ENCODE measurements at regions not wholly inside any gene's neighbourhood (a gene's known extent, or its start where the extent isn't known, plus 50 kb on each side); places are given as distances from the start of the nearest gene placed in this dataset.

DNA sequence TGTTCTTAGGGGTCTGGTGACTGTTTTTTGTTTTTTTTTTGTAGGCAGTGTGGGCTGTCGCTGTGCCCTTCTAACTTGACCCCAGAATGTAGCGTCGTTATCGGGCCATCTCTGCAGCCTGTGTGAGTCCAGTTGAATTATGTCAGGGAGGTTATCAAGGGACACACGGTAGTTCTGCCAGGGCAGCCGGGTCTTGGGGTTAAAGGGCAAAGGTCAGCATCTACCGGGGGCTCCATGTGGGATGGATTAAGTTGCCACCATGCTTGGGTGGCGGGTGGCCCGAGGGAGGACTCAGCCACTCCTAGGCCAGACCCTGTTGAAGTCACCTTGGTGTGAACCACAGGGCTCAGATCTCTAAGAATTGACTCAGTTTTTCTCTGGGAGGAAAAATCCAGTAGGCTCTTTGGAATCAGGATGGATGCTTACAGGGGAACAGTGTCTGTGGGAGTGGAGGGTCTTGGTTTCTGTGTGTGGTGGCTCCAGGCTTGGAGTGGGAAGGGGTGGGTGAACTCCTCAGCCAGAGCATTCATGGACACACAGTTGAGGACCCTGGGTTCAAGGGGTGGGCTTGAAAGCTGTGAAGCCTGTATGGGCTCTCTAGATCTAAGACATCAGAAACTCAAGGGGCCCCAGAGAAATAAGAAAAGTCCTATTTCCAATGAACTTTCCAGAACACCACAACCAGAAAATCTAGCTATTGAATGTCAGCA lies 191.7 kb downstream of the IRF8 start:
- no peak for DNase-seq (ENCODE audit: low spot score)

DNA sequence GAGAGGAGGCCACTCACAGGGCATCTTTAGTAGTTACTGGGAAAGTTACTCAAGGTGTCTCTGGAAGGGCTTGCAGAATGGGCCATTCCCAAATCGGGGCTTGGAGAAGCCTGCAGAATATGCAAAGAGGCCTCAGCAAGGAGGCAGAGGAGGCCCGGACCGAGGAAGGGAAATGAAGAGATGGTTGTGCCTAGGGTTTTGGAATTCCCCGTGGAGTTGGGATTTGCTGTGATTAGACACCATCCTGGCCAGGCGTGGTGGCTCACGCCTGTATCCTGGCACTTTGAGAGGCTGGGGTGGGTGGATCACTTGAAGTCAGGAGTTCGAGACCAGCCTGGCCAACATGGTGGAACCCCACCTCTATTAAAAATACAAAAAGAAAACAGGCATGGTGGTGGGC lies 193.0 kb downstream of the IRF8 start:
- no peak for DNase-seq (ENCODE audit: low spot score)

DNA sequence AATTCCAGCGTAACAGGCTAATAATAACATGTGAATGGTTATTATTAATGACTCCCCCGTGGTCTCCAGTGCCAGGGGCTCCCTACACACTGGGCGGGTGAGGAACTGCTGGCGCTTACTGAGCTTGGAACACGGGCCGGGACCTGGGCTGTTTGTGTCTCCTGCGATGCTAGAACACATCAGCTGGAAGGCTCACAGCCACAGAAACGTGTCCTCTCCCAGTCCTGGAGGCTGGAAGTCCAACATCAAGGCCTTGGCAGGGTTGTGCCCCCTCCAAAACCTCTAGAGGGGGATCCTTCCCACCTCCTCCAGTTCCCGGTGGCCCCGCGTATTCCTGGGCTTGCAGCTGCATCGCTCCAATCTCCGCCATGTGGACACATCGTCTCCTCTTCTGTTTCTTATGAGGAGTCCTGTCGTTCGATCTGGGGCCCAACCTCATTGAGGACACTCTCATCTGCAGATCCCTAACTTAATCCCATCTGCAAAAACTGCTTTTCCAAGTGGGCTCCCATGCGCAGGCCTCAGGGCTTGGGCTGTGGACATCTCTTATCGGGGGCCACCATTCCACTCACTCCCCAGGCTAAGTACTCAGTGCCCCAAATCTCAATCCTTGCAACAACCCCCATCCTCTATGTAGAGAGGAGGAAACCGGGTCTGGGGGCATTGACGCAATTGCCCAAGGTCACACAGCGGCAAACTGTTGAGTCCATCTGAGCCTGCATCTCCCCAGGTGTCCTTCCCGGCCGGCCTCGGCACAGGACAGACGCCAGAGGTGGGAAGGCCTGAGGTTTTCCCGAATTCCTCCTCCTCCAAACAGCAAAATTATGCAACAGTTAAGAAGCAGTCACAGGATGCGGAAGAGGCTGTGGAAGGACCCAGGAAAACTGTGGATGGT lies 193.9 kb downstream of the IRF8 start:
- DNase-seq (ENCODE audit: low spot score): no peak

DNA sequence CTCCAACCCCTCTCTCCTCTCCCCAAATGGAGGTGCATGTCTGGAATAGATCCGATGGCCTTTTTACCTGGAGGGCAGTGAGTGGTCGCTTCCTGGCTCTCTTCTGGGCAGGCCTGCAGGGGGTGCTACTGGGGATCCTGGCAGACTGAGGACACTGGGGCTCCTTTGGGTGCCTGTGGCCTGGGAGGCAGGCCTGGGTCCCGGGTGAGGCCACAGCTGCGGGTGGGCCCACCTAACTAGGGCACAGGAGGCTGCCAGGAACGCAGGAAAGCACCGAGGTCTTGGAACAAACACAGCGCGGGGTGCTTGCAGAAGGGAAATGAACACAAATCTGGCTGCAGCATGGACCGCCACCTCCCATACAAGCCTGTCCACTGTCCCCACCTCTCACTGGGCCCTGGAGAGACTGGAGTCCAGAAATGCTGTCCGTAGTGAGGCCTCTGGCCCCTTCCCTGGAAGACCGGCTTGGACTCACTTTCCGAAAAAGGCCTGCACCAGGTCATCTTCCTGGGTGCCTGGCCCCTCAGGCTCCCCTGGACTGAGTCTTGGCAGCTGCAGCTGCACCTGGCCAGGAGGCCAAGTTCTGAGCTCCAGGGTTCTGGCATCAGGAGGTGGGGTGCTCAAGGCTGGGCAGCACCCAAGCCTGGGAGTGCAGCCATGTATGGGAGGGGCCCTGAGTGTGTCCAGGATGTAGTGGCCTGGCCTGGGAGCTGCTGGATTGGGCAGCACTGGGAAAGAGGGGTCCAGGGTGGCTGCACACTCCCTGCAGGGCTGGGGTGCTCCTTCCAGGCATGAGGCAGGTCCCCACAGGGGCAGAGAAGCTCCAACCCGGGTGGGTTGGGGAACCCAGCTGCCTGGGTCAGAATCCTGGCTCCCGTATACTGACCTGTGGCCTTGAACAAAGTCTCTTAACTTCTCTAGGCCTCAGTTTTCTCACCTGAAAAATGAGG lies 195.1 kb downstream of the IRF8 start:
- DNase-seq (ENCODE audit: low spot score): no peak

DNA sequence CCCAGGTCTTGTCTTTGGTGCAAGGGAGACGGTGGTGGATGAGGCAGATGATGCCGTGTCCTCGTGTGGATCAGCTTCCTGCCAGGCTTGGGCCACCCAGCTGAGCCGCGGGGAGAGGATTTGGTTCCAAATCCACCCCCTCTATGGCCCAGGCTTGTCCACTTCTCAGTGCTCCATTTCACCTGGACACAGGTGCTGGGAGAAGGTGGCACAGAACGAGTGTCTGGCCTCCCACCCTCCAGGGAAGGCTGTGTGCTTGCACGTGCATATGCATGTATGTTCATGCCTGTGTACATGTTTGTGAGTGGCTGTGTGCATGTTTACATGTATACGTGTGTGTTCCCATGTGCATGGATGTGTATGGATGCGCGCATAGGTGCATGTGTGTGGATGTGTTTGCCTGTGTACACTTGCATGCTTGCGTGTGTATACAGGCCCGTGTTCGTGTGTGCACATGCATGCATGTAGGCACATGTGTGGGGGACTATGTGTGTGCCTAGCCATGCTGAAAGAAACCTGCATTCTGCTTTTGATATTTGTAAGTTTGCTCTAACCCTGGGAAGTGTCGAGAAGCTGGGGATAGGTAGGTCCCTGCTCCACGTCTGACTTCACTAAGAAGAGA lies 196.3 kb downstream of the IRF8 start:
- no peak for DNase-seq (ENCODE audit: low spot score)

DNA sequence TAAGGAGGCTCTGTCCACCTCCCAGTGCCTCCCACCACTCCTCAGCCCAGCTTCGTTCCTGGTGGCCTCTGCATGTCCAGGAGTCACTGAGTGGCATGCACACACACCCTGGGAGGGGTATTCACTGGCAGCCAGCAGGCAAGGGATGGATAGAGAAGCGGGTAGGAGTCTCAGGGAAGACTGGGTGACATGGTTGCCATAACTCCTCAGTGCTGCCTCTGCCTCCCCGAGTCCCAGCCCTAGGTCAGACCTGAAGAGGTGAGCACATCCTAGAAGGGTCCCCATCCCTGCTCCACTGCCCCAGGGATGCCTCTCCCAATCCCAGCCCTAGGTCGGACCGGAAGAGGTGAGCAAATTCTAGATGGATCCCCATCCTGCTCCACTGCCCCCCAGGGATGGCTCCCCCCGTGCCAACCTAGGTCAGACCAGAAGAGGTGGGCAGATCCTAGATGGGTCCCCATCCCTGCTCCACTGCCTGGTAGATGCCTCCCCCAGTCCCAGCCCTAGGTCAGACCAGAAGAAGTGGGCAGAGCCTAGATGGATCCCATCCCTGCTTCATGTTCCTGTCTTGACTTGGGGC lies 197.0 kb downstream of the IRF8 start:
- no peak for DNase-seq (ENCODE audit: low spot score)

DNA sequence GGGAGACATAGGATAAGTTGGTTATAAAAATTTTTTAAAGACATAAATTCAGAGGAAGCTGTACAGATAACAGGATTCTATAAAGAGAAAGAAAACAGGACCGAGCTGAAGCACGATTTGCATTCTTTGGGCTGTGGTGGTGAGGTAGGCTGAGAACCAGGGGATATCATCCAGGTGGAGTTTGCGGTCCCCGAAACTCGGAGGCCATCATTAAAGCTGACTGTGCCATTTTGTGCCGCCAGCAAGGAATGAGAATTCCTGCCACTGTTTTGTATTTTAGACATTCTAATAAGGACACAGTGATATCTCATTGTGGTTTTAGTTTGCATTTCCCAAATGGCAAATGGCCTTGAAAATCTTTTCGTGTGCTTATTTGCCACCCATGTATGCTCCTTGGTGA lies 197.9 kb downstream of the IRF8 start:
- no peak for DNase-seq (ENCODE audit: low spot score)

DNA sequence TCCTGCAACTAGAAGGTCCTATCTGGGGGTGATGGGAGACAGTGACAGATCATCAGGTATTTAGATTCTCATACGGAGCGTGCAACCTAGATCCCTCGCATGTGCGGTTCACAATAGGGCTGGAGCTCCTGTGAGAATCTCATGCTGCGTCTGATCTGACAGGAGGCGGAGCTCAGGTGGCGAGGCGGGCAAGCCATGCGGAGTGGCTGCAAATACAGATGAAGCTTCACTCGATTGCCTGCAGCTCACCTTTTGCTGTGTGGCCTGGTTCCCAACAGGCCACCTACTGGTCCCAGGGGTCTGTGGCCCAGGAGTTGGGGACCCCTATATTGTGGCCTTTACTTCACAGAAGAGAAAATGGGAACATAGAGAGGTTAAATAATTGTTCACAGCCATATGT lies 200.4 kb downstream of the IRF8 start:
- no peak for DNase-seq (ENCODE audit: low spot score)

DNA sequence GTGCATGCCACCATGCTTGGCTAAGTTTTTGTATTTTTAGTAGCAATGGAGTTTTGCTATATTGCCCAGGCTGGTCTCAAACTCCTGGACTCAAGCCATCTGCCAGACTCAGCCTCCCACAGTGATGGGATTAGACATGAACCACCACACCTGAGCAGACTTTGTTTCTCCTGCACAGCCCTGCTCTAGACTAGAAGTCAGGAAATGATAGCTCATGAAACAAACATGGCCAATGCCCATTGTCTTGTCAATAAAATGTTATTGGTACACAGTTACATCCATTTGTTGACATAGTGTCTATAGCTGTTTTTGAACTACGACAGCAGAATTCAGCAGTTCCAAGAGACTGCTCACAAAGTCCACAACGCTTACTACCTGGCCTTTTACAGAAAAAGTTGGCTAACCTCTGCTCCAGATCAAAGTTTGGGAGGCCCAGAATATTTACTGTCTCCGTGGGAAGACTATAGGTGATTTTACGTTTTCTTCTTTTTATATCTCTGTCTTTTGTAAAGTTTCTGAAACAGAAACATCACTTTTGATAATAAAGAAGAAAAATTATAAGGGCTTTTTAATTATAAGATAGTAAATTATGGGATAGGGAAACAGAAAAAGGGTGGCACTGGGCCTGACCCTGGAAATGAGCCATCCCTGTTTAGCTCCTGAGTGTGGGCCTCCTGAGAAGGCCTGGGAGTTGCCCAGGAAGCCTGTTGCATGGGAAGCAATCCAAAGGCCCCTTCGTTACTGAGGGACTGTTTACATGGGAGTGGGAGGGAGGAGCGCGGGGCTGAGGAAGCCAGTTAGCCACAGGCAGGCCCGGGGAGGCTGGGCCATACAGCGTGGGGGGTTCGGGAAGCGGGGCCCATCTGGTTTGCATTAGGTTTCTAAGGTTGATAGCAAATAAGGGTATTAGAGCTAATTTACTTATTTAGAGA lies 201.5 kb downstream of the IRF8 start:
- no peak for DNase-seq (ENCODE audit: low spot score)

DNA sequence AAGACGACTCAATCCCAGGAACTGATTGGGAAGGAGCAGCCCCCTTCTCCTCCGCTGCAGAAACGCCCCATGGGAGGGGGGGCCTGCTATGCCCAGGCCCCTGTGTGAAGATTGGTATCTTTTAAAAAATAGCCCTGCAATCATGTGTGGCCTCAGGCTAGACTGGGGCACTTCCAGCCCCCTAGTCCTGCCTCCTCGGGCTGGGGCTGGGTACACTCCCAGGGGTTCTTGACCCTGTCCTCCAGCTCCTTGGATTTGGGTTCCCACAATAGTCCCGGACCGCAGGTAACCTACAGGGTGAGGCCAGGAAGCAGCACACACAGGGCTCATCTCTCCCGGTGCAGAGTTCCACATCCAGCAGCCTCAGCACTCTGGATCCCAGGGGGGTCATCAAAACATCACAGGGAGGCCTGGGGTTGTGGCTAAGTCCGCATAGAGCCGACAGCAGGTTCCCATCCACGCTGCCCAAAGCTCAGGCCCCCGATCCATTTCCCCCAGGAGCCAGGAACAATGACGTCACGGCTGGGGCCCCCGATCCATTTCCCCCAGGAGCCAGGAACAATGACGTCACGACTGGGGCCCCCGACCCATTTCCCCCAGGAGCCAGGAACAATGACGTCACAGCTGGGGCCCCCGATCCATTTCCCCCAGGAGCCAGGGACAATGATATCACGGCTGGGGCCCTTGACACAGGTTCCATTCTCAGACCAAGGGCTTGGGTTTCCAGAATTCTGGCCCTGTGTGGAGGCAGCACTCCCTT lies 202.4 kb downstream of the IRF8 start:
- DNase-seq (ENCODE audit: low spot score): no peak

DNA sequence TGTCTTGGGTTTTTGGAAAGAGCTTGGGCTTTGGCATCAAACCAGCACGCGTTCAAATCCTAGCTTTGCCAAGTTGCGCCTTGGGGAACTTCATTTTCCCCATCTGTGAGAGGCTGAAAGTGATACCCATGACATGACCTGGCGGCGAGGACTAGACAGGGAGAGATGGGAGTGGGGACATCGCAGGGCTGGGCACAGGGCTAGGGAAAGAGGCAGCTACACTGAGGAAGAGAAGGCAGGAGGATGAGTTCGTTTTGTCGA lies 202.9 kb downstream of the IRF8 start:
- DNase-seq (ENCODE audit: low spot score): no peak

DNA sequence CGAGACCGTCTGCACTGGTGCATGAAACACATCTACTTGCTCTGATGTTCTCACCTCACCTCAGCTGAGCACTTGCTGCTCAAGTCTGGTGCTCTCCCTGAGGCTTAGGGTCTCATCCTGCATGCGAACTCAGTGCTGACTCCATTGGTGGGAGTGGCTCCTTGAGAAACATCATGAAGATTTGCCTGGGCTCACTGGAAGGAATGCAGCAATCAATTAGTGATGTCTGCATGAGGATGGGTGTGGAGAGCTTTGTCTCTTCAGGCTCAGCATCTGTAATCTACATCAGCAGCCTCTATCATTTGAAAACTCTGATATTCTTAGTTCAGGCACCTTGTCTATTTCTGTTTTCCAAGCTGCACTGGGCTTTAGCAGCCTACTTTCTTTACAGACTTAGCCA lies 204.4 kb downstream of the IRF8 start:
- no peak for DNase-seq (ENCODE audit: low spot score)

DNA sequence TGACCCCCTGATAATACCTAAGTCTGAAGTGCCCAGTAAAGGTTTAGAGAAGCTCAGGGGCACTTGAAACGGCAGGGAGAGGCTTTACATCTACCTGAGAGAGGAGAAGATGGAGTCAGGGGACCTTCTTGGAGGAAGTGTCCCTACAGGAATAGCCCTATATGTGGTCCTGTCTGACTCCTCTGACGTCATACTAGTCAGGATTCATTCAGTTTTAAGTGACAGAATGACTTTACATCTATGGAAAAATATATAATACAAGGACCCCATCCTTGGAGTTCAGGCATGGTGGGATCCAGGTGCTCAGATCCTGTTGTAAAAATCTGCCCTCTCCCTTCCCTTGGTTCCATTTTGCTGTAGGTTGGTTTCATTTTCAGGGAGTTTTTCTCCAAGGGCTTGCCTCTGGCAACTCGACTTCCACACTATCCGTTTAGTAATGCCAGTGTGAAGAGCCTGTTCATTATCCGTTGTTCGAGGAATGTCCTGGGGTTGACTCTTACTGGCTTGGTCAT lies 205.6 kb downstream of the IRF8 start:
- DNase-seq (ENCODE audit: low spot score): no peak

DNA sequence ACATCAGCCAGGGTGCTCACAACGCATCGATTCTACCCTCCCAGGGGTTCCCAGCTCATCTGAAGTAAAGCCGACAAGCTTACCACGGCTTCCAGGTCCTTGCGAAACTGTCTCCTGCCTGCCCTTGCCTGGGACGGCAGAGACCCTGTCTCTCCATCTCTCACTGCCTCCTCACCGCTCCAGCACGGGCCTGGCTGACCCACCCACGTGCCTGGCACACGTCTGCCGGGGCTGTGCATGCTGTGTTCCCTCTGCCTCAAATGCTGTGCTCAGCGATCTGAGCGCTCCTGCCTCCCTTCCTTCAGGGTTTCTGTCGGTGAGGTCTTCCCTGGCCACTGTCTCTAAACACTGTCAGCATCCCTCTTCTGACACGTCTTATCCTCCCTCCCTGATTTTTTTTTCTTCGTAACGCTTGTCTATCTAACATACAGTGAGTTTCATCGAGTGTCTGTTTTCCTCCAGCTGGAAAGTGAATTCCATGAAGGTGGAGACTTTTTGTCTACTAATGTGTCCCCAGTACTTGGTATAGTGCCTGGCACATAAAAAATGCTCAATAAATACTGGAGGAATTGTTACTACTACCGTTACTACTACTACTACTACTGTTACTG lies 208.4 kb downstream of the IRF8 start:
- DNase-seq (ENCODE audit: low spot score): no peak

DNA sequence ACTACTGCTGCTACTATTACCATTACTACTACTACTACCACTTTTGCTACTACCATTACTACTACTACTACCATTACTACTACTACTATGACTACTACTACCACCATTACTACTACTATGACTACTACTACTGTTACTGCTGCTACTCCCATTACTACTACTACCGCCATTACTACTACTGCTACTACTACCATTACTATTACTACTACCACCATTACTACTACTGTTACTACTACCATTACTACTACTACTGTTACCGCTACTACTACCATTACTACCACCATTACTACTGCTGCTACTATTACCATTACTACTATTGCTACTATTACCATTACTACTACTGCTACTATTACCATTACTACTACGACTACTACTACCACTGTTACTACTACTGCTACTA lies 209.1 kb downstream of the IRF8 start:
- DNase-seq (ENCODE audit: low spot score): no peak

DNA sequence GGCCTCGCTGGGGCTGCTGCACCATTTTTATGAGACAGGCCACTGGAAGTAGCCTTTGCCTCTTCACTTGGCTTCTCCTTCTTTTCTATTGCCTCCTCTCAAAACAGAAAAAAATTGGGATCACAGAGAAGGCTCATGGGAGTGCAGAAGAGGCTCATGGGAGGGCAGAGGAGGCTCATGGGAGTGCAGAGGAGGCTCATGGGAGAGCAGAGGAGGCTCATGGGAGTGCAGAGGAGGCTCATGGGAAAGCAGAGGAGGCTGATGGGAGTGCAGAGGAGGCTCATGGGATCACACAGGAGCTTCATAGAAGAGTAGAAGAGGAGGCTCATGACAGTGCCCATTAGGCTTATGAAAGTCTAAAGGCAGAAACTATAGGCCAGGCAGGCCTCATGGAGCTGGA lies 211.2 kb downstream of the IRF8 start:
- DNase-seq (ENCODE audit: low spot score): no peak

DNA sequence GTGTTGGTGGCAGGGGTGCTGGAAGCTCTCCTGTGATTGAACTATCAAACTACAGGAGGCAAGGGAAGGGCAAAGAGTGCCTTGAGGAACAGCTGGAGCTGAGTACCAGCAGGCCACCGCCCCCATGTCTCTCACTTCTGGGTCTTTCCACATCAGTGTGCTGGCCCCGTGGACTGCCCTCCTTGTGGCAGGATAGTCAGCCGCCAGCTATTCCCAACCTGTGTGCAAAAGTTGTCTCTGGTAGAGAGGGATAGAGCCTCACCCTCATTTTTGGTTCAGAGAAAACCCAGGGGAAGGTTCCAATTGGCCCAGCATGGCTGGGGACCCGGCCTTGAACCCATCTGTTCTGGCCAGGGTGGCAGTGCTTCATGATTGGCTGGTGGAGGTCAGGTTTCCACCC lies 211.8 kb downstream of the IRF8 start:
- DNase-seq (ENCODE audit: low spot score): no peak

DNA sequence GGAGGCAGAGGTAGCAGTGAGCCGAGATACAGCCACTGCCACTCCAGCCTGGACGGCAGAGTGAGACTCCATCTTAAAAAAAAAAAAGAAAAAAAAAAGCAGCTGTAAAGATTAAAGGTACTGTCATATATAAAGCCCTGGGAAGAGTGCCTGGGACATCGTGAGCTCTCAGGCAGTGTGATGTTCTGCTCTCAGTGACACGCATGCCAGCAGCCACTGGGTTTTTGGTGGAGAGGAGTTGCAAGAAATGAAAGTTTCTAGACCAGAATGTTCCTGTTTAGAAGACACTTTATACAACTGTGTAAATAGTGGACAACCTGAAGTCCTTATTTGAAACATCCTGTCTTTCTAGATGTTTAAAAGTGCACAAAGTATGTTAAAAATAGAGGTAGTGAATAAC lies 213.2 kb downstream of the IRF8 start:
- no peak for DNase-seq (ENCODE audit: low spot score)

DNA sequence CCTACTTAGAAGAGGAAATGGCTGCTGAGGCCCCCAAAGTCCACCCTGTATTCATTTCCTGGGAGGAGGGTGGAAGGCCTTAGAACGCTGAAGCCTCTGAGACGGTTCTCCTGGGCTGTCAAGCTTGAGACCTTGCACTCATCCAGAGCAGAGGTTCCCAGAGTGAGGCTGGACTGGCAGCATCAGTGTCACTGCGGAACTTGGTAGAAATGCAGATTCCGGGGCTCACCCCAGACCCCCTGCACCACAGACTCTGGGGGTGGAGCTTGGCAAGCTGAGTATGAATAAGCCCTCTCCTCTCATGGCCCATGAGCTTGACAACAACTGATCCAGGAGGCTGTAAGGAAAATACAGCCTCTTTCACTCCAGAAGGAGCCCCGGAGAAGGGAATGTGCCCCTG lies 218.3 kb downstream of the IRF8 start:
- no peak for DNase-seq (ENCODE audit: low spot score)

Measured in germinal center (tissue), 1 donor.